SK-N-SH (cell line): ENCODE measurements at regions not wholly inside any gene's neighbourhood (a gene's known extent, or its start where the extent isn't known, plus 50 kb on each side); places are given as distances from the start of the nearest gene placed in this dataset.
A peak's percentile ranks its signal among the peaks of the same experiment; 100 is the strongest.

Experiments used
- CTCF ChIA-PET: fragments of 300-600, 350-600 bp; formaldehyde crosslinking; extraction: SDS; loops from one replicate; lab custom pipeline; 2021; lab: Yijun Ruan, JAX
- POLR2A ChIA-PET: fragments of 350-600 bp; sonication (Branson Sonifier 250); formaldehyde crosslinking; extraction: SDS; loops from one replicate; lab custom pipeline; 2020; ENCODE audit warnings: antibody characterized with exemption, inconsistent platforms; lab: Yijun Ruan, JAX
- DNase-seq: peaks from one replicate; pipeline ENCODE4 v3.0.0; 2012
- H2AFZ ChIP-seq: fragments of 200-600 bp; sonication (generic); 2 replicates; pipeline ENCODE4 v1.8.1; 2016; ENCODE audit warnings: antibody characterized with exemption, mild to moderate bottlenecking, low read depth
- H3F3A ChIP-seq: fragments of 200-600 bp; sonication (generic); replicated peaks from 2 replicates; pipeline ENCODE3; 2016; ENCODE audit warnings: antibody characterized with exemption, mild to moderate bottlenecking; ENCODE audit not compliant: insufficient read depth
- H3K27ac ChIP-seq, 2 experiments: fragments of 200-500 bp in 1 of 2; fragments of 200-600 bp in 1 of 2; sonication (Bioruptor generic) in 1 of 2; sonication (generic), shearing (Covaris generic) in 1 of 2; 2 replicates each; pipeline versions ENCODE4 v1.5.1 to v1.6.1; 2014 to 2016; ENCODE audit warnings: low read depth in 2 of 2, inconsistent platforms in 1 of 2, low read length in 1 of 2, mild to moderate bottlenecking in 1 of 2, mixed read lengths in 1 of 2
- H3K27me3 ChIP-seq: fragments of 200-600 bp; sonication (generic), shearing (Covaris generic); 2 replicates; pipeline ENCODE4 v1.6.1; 2016; ENCODE audit warnings: mixed run types; ENCODE audit not compliant: insufficient read depth
- H3K36me3 ChIP-seq, 2 experiments: fragments of 200-500 bp in 1 of 2; fragments of 200-600 bp in 1 of 2; sonication (Bioruptor generic) in 1 of 2; sonication (generic) in 1 of 2; replicated peaks in 1 of 2; 2 replicates each; pipeline versions ENCODE3 to v1.5.1; 2014 to 2016; ENCODE audit warnings: low read length in 1 of 2, mild to moderate bottlenecking in 1 of 2; ENCODE audit not compliant: insufficient read depth in 2 of 2, control insufficient read depth in 1 of 2
- H3K4me1 ChIP-seq, 2 experiments: fragments of 200-500 bp in 1 of 2; fragments of 200-600 bp in 1 of 2; sonication (Bioruptor generic) in 1 of 2; sonication (generic), shearing (Covaris generic) in 1 of 2; 2 replicates each; pipeline versions ENCODE4 v1.5.1 to v1.6.1; 2014 to 2016; ENCODE audit warnings: low read depth in 1 of 2, low read length in 1 of 2, mixed run types in 1 of 2; ENCODE audit not compliant: insufficient read depth in 2 of 2, control insufficient read depth in 1 of 2
- H3K4me2 ChIP-seq: fragments of 200-600 bp; sonication (generic), shearing (Covaris generic); 2 replicates; pipeline ENCODE4 v1.6.1; 2017; ENCODE audit warnings: mixed run types
- H3K4me3 ChIP-seq, 2 experiments: fragments of 200-500 bp in 1 of 2; fragments of 200-600 bp in 1 of 2; sonication (Bioruptor generic) in 1 of 2; sonication (generic), shearing (Covaris generic) in 1 of 2; 2 replicates each; pipeline versions ENCODE4 v1.5.1 to v1.8.1; 2014 to 2016; ENCODE audit warnings: low read depth in 2 of 2, inconsistent platforms in 1 of 2, low read length in 1 of 2, mild to moderate bottlenecking in 1 of 2, mixed read lengths in 1 of 2, moderate library complexity in 1 of 2
- H3K79me2 ChIP-seq: fragments of 200-600 bp; sonication (generic); 2 replicates; pipeline ENCODE4 v1.8.1; 2017; ENCODE audit warnings: mild to moderate bottlenecking; ENCODE audit not compliant: insufficient read depth
- H3K9ac ChIP-seq: fragments of 200-600 bp; sonication (generic); 2 replicates; pipeline ENCODE4 v1.6.1; 2017; ENCODE audit warnings: mixed run types
- H3K9me2 ChIP-seq: fragments of 200-600 bp; sonication (generic); 2 replicates; pipeline ENCODE4 v1.6.1; 2017; ENCODE audit warnings: mixed run types
- H3K9me3 ChIP-seq: fragments of 200-600 bp; sonication (generic); 2 replicates; pipeline ENCODE4 v1.6.1; 2017; ENCODE audit warnings: mixed run types, mild to moderate bottlenecking, moderate library complexity
- H4K20me1 ChIP-seq: fragments of 200-600 bp; sonication (generic); 2 replicates; pipeline ENCODE4 v1.6.1; 2017; ENCODE audit warnings: mild to moderate bottlenecking, mixed run types; ENCODE audit not compliant: insufficient read depth
- CHD2 ChIP-seq: fragments of 150-350 bp; IDR thresholded peaks from 2 replicates; pipeline ENCODE4 v1.6.1; 2018; ENCODE audit warnings: low read length; ENCODE audit not compliant: partially characterized antibody
- EZH2phosphoT487 ChIP-seq: fragments of 200-600 bp; sonication (generic); IDR thresholded peaks from 2 replicates; pipeline ENCODE4 v1.6.1; 2017; ENCODE audit warnings: low read depth, mixed run types, mild to moderate bottlenecking, antibody characterized with exemption, moderate library complexity, borderline replicate concordance
- FOSL2 ChIP-seq: IDR thresholded peaks from 2 replicates; pipeline ENCODE4 v1.4.0; 2012; ENCODE audit warnings: low read depth, mild to moderate bottlenecking, moderate library complexity, borderline replicate concordance
- FOXJ3 ChIP-seq: sonication (generic); formaldehyde crosslinking; IDR thresholded peaks from 2 replicates; pipeline ENCODE4 v1.5.1; 2020; ENCODE audit warnings: mild to moderate bottlenecking, missing genetic modification reagents
- FOXM1 ChIP-seq: IDR thresholded peaks from 2 replicates; pipeline ENCODE4 v1.4.0; 2012; ENCODE audit warnings: low read depth, mild to moderate bottlenecking
- GABPA ChIP-seq: IDR thresholded peaks from 2 replicates; pipeline ENCODE4 v1.4.0; 2012; ENCODE audit warnings: low read depth, mild to moderate bottlenecking
- GATA2 ChIP-seq: sonication (generic); formaldehyde crosslinking; IDR thresholded peaks from 2 replicates; pipeline ENCODE4 v1.5.0; 2020; ENCODE audit warnings: mild to moderate bottlenecking, missing genetic modification reagents
- RAD21 ChIP-seq: IDR thresholded peaks from 2 replicates; pipeline ENCODE4 v1.6.1; 2012; ENCODE audit warnings: mild to moderate bottlenecking, low read length
- RCOR1 ChIP-seq: fragments of 150-350 bp; IDR thresholded peaks from 2 replicates; pipeline ENCODE4 v1.6.1; 2017; ENCODE audit warnings: antibody characterized with exemption, low read length
- TAF1 ChIP-seq: IDR thresholded peaks from 2 replicates; pipeline ENCODE4 v1.6.1; 2012; ENCODE audit warnings: low read depth, mild to moderate bottlenecking, low read length, moderate library complexity, borderline replicate concordance
- WGBS: methylation state at CpG from one replicate; pipeline ENCODE4 v1.1.6; 2017; ENCODE audit warnings: low lambda C conversion rate; 5-methylcytosine and 5-hydroxymethylcytosine counted together
- TF ChIP-seq, protein P1 (sequence below): IDR thresholded peaks from 2 replicates; pipeline ENCODE4 v1.4.0; 2012; ENCODE audit warnings: low read depth
- TF ChIP-seq, protein P2 (sequence below): fragments of 150-350 bp; IDR thresholded peaks from 2 replicates; pipeline ENCODE4 v1.6.1; 2017; ENCODE audit warnings: antibody characterized with exemption, low read length, low read depth, borderline replicate concordance
- TF ChIP-seq, protein P3 (sequence below): IDR thresholded peaks from 2 replicates; pipeline ENCODE4 v1.4.0; 2012; ENCODE audit warnings: low read depth, borderline replicate concordance
- TF ChIP-seq, protein P4 (sequence below): IDR thresholded peaks from 2 replicates; pipeline ENCODE4; 2012
- TF ChIP-seq, protein P5 (sequence below): fragments of 150-350 bp; IDR thresholded peaks from 2 replicates; pipeline ENCODE4 v1.6.1; 2016; ENCODE audit warnings: mild to moderate bottlenecking, low read depth, low read length

DNA sequence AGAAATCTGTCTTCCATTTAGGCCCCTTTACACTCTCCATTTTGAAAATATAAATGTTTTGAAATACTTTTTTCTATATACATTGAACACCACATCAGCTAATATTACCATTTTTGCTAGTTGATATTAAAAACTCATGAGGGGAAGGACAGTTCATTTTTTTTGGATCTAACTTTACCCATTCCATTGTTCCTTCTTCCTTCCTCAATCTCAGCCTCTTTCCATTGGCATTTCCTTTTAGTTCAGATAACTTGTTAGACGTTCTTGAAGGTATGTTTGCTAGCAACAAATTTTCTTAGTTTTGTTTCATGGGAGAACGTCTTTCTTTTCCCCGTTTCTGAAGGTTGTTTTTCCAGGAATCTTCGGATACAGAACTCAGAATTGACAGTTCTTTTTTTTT, 759.0 kb downstream of the SOCS6 start:
- Histone ChIP-seq H3K4me2 (no peak overlapping the region), H3K9me2 (no peaks in the 10 kb centered on the region), H3F3A (peaks cover 10% of the 10 kb centered on the region), H3K79me2 (no peaks in the 10 kb centered on the region), H4K20me1 (no peaks in the 10 kb centered on the region), H2AFZ (no peak overlapping the region), H3K4me1 (peaks cover 2 to 8% of the 10 kb centered on the region in 2 experiments; a peak in 1 of 4 replicates), H3K27ac (no peak overlapping the region), H3K27me3 (no peaks in the 10 kb centered on the region), H3K9ac (no peak overlapping the region), H3K4me3 (no peak overlapping the region), H3K9me3 (no peaks in the 10 kb centered on the region), H3K36me3 (no peaks in the 10 kb centered on the region)
- DNase-seq, result no peak
- ChIA-PET CTCF (no interaction called here), POLR2A (no interaction called here)
- TF ChIP-seq, protein P1, sequence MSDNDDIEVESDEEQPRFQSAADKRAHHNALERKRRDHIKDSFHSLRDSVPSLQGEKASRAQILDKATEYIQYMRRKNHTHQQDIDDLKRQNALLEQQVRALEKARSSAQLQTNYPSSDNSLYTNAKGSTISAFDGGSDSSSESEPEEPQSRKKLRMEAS, result no peak
- TF ChIP-seq RAD21 (no peak), RCOR1 (no peak), FOXM1 (no peak), FOXJ3 (CRISPR knock-in tag) (no peak), EZH2phosphoT487 (no peak), TAF1 (no peak), CHD2 (no peak), GATA2 (CRISPR knock-in tag) (no peak), GABPA (no peak), FOSL2 (no peak)
- TF ChIP-seq, protein P2, sequence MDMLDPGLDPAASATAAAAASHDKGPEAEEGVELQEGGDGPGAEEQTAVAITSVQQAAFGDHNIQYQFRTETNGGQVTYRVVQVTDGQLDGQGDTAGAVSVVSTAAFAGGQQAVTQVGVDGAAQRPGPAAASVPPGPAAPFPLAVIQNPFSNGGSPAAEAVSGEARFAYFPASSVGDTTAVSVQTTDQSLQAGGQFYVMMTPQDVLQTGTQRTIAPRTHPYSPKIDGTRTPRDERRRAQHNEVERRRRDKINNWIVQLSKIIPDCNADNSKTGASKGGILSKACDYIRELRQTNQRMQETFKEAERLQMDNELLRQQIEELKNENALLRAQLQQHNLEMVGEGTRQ, result no peak
- TF ChIP-seq, protein P3, sequence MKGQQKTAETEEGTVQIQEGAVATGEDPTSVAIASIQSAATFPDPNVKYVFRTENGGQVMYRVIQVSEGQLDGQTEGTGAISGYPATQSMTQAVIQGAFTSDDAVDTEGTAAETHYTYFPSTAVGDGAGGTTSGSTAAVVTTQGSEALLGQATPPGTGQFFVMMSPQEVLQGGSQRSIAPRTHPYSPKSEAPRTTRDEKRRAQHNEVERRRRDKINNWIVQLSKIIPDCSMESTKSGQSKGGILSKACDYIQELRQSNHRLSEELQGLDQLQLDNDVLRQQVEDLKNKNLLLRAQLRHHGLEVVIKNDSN, result no peak
- TF ChIP-seq, protein P4, sequence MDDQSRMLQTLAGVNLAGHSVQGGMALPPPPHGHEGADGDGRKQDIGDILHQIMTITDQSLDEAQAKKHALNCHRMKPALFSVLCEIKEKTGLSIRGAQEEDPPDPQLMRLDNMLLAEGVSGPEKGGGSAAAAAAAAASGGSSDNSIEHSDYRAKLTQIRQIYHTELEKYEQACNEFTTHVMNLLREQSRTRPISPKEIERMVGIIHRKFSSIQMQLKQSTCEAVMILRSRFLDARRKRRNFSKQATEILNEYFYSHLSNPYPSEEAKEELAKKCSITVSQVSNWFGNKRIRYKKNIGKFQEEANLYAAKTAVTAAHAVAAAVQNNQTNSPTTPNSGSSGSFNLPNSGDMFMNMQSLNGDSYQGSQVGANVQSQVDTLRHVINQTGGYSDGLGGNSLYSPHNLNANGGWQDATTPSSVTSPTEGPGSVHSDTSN, result no peak
- WGBS, result 83% methylated on average over 4 of the region's 4 CpGs

DNA sequence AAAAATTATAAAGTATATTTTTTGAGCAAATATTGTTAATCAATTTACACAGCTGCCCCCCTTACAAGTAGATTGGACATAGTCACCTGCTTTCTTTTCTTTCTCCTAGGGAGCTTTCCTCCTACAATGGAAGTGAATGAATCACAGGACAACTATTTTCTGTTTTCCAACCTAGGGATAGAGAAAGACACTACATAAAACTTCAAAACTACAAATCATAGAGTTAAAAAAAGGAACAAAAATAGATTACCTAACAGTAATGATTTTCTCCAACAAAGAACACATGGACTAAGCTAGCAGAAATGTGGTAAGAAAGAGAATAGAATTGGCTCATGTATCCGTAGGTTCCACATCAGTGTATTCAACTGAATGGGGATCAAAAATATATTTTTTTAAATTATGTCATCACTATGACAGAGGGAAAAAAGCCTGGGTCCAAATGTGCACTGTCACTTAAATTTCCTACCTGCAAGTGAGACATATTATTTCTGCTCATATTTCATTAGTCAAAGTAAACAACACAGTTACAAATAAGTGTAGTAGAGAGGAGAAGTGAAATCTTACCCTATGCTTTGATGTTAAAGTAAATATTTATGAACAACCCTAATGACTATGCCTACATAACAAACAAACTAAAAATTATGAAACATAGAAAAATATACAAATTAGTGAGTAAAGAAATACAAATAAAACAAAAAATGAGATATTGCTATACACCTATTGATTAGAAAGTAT, 756.7 kb downstream of the SOCS6 start:
- POLR2A ChIA-PET, result no interaction called here
- no peaks in the 10 kb centered on the region for H3K27me3 ChIP-seq
- H4K20me1 ChIP-seq, result no peaks in the 10 kb centered on the region
- no peaks in the 10 kb centered on the region for H3K36me3 ChIP-seq
- no peaks in the 10 kb centered on the region for H3K79me2 ChIP-seq
- CTCF ChIA-PET, result no interaction called here
- TF ChIP-seq, protein P5, sequence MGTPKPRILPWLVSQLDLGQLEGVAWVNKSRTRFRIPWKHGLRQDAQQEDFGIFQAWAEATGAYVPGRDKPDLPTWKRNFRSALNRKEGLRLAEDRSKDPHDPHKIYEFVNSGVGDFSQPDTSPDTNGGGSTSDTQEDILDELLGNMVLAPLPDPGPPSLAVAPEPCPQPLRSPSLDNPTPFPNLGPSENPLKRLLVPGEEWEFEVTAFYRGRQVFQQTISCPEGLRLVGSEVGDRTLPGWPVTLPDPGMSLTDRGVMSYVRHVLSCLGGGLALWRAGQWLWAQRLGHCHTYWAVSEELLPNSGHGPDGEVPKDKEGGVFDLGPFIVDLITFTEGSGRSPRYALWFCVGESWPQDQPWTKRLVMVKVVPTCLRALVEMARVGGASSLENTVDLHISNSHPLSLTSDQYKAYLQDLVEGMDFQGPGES, result no peak
- peak; percentile 33; the same call in 1 of the 2 replicates for TF ChIP-seq FOSL2
- H3F3A ChIP-seq, result peaks cover 10% of the 10 kb centered on the region
- peaks cover 0 to 8% of the 10 kb centered on the region in 2 experiments; a peak in 1 of 4 replicates for H3K4me1 ChIP-seq
- WGBS, result 0% methylated on average over 1 of the region's 1 CpG
- H2AFZ ChIP-seq, result 0 out of 2 replicates have a peak overlapping the region, but pooled peaks have one; percentile 32
- H3K9me3 ChIP-seq, result no peaks in the 10 kb centered on the region
- H3K9me2 ChIP-seq, result no peaks in the 10 kb centered on the region
- H3K27ac ChIP-seq, result peak overlapping the region in 1 of 2 experiments; percentile 54; a peak in 2 of 4 replicates
- H3K9ac ChIP-seq, result no peak overlapping the region
- DNase-seq, result no peak
- no peak overlapping the region for H3K4me2 ChIP-seq
- H3K4me3 ChIP-seq, result no peak overlapping the region
